ENCODE measurements at regions not wholly inside any gene's neighbourhood (a gene's known extent, or its start where the extent isn't known, plus 50 kb on each side); places are given as distances from the start of the nearest gene placed in this dataset.
"Not testable (repeated sequence)": the region's sequence is repeated elsewhere in the genome, so short reads cannot be mapped to it uniquely, and the experiment has no call there.

GRCh38 chr5:34187441-34187840, 144.4 kb upstream of the C1QTNF3 start:
- not testable (repeated sequence) for DNase-seq (ENCODE audit: insufficient read length, low spot score); FAIRE-seq

GRCh38 chr5:34188001-34188822, 145.2 kb upstream of the C1QTNF3 start:
- peak; percentile 50 for TF ChIP-seq CTCF (IDR thresholded peaks at IDR 0.05; ENCODE audit: insufficient read depth, missing control alignments)
- FAIRE-seq; DNase-seq (ENCODE audit: insufficient read length, low spot score): not testable (repeated sequence)

- FAIRE-seq; DNase-seq (ENCODE audit: insufficient read length, low spot score): not testable (repeated sequence)
Observed at GRCh38 chr5:34189246-34189645, 146.2 kb upstream of the C1QTNF3 start.

GRCh38 chr5:34189752-34190411, 146.9 kb upstream of the C1QTNF3 start:
- FAIRE-seq, result not testable (repeated sequence)
- DNase-seq (ENCODE audit: insufficient read length, low spot score), result peak; percentile 10

GRCh38 chr5:34190466-34190865, 147.5 kb upstream of the C1QTNF3 start:
- not testable (repeated sequence) for DNase-seq (ENCODE audit: insufficient read length, low spot score); FAIRE-seq

- not testable (repeated sequence) for FAIRE-seq; DNase-seq (ENCODE audit: insufficient read length, low spot score)
Observed at GRCh38 chr5:34191279-34191744, 148.3 kb upstream of the C1QTNF3 start.

- FAIRE-seq; DNase-seq (ENCODE audit: insufficient read length, low spot score): not testable (repeated sequence)
Observed at GRCh38 chr5:34192064-34192922, 149.3 kb upstream of the C1QTNF3 start.

GRCh38 chr5:34192923-34193262, 149.9 kb upstream of the C1QTNF3 start:
- DNase-seq (ENCODE audit: insufficient read length, low spot score); FAIRE-seq: not testable (repeated sequence)

GRCh38 chr5:34193297-34193696, 150.3 kb upstream of the C1QTNF3 start:
- FAIRE-seq; DNase-seq (ENCODE audit: insufficient read length, low spot score): not testable (repeated sequence)

- DNase-seq (ENCODE audit: insufficient read length, low spot score); FAIRE-seq: not testable (repeated sequence)
Observed at GRCh38 chr5:34193804-34194203, 150.8 kb upstream of the C1QTNF3 start.

- not testable (repeated sequence) for DNase-seq (ENCODE audit: insufficient read length, low spot score); FAIRE-seq
Observed at GRCh38 chr5:34196091-34196490, 153.1 kb upstream of the C1QTNF3 start.

GRCh38 chr5:34205347-34205746, 162.3 kb upstream of the C1QTNF3 start:
- DNase-seq (ENCODE audit: insufficient read length, low spot score); FAIRE-seq: not testable (repeated sequence)

- FAIRE-seq; DNase-seq (ENCODE audit: insufficient read length, low spot score): not testable (repeated sequence)
Observed at GRCh38 chr5:34217386-34217785, 174.4 kb upstream of the C1QTNF3 start.

- FAIRE-seq; DNase-seq (ENCODE audit: insufficient read length, low spot score): not testable (repeated sequence)
Observed at GRCh38 chr5:34221329-34222073, 178.5 kb upstream of the C1QTNF3 start.

GRCh38 chr5:34223158-34223557, 180.1 kb upstream of the C1QTNF3 start:
- DNase-seq (ENCODE audit: insufficient read length, low spot score); FAIRE-seq: not testable (repeated sequence)

- DNase-seq (ENCODE audit: insufficient read length, low spot score); FAIRE-seq: not testable (repeated sequence)
Observed at GRCh38 chr5:34230402-34230801, 187.4 kb upstream of the C1QTNF3 start.

- FAIRE-seq; DNase-seq (ENCODE audit: insufficient read length, low spot score): not testable (repeated sequence)
Observed at GRCh38 chr5:34243802-34244201, 200.8 kb upstream of the C1QTNF3 start.
